GM12878 (cell line): ENCODE measurements at regions not wholly inside any gene's neighbourhood (a gene's known extent, or its start where the extent isn't known, plus 50 kb on each side); places are given as distances from the start of the nearest gene placed in this dataset.
"Not testable (repeated sequence)": the region's sequence is repeated elsewhere in the genome, so short reads cannot be mapped to it uniquely, and the experiment has no call there.

Experiments
- ATF3 ChIP-seq: IDR thresholded peaks from 2 replicates; pipeline ENCODE4 v1.6.1; 2011; ENCODE audit warnings: low read depth, mild to moderate bottlenecking, low read length, moderate library complexity, borderline replicate concordance; ENCODE audit errors: extremely low read depth
- CTCF ChIP-seq, 3 experiments: IDR thresholded peaks in 2 of 3; conservative IDR thresholded peaks in 1 of 3; 2 replicates each; pipeline ENCODE4 v1.5.1; 2011; ENCODE audit warnings: low read depth in 3 of 3, low read length in 3 of 3, mild to moderate bottlenecking in 3 of 3, control low read depth in 2 of 3, moderate library complexity in 2 of 3, inconsistent platforms in 1 of 3, mixed read lengths in 1 of 3; ENCODE audit not compliant: control insufficient read depth in 2 of 3, insufficient read depth in 1 of 3; ENCODE audit errors: extremely low read depth in 1 of 3
- ESRRA ChIP-seq: IDR thresholded peaks from 2 replicates; pipeline ENCODE4 v1.6.1; 2012; ENCODE audit warnings: mild to moderate bottlenecking, low read length, improper control_type of control experiment
- MAX ChIP-seq: IDR thresholded peaks from 2 replicates; pipeline ENCODE4 v1.6.1; 2012; ENCODE audit warnings: low read depth, low read length, improper control_type of control experiment
- POLR2A ChIP-seq: IDR thresholded peaks from 2 replicates; pipeline ENCODE4 v1.6.1; 2011; ENCODE audit warnings: low read depth, mild to moderate bottlenecking, low read length
- RAD21 ChIP-seq: IDR thresholded peaks from 2 replicates; pipeline ENCODE4 v1.6.1; 2011; ENCODE audit warnings: mild to moderate bottlenecking, low read depth, low read length, moderate library complexity; ENCODE audit not compliant: insufficient read depth
- RAD51 ChIP-seq: fragments of 450-650 bp; IDR thresholded peaks from 2 replicates; pipeline ENCODE4 v1.6.1; 2016; ENCODE audit warnings: moderate library complexity, mild to moderate bottlenecking, inconsistent platforms
- SREBF1 ChIP-seq: IDR thresholded peaks from 2 replicates; pipeline ENCODE4 v1.6.1; 2012; ENCODE audit warnings: mild to moderate bottlenecking, low read length

- not testable (repeated sequence) for TF ChIP-seq POLR2A; RAD51; ESRRA; CTCF (IDR thresholded peaks at IDR 0.05 in 2 of 3, conservative IDR thresholded peaks at IDR 0.05 in 1 of 3; ENCODE audit: control insufficient read depth in 2 of 3, extremely low read depth in 1 of 3, insufficient read depth in 1 of 3, low read depth in 3 of 3, low read length in 3 of 3); RAD21; ATF3; MAX; SREBF1
These were observed 115.9 kb upstream of the PHACTR3 start for GRCh38 chr20:59488459-59488858.
